ENCODE measurements at regions not wholly inside any gene's neighbourhood (a gene's known extent, or its start where the extent isn't known, plus 50 kb on each side); places are given as distances from the start of the nearest gene placed in this dataset.
"Not testable (repeated sequence)": the region's sequence is repeated elsewhere in the genome, so short reads cannot be mapped to it uniquely, and the experiment has no call there.

DNA sequence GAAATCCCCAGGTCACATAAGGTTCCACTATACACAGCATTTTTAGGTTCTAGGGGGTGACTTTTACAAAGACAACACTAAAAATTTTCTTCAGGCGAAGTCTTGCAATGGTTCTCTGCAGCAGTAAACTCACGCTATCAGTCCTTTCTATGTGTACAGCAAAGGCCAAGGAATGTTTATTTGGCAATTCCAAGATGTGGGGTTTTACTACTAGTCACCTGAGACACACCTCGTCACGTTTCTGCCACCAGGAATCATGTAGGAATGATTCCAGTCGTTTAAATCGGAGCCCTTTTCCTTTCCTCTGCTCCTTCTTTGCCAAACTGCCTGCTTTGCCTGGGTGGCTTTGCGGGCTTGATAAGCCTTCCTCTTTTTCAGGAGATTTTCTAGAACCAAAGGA, 75.9 kb upstream of the ENPEP start:
- Histone ChIP-seq H3K9ac (ENCODE audit: low read length in 2 of 2) (no peak overlapping the region), H3K9me3 (ENCODE audit: control insufficient read depth in 2 of 2, low read length in 2 of 2) (no peaks in the 10 kb centered on the region), H3K27ac (ENCODE audit: low read length) (no peak overlapping the region), H3K4me3 (ENCODE audit: low read length in 2 of 2) (no peak overlapping the region), H3K36me3 (ENCODE audit: control insufficient read depth in 2 of 2, insufficient read depth in 2 of 2, low read length in 2 of 2) (no peaks in the 10 kb centered on the region), H3K4me1 (ENCODE audit: control insufficient read depth, insufficient read depth, low read length) (no peaks in the 10 kb centered on the region), H3K27me3 (ENCODE audit: control insufficient read depth in 1 of 2, insufficient read depth in 2 of 2, low read length in 2 of 2) (no peaks in the 10 kb centered on the region)

DNA sequence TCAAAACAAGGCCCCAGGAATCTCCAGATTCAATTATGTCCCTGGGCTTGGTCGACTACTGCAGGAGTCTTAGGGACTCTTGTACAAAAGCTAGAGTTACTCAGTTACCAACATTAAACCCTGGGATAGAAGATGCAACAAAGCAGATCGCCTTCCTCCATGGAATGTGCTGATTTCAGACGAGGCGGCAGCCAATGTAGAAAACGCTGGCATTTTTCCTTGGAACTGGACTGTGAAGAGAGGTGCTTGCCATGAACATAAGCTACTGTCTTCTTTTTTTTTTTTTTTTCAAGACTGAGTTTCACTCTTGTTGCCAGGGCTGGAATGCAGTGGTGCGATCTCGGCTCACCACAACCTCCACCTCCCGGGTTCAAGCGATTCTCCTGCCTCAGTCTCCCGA, 76.9 kb upstream of the ENPEP start:
- H3K9ac ChIP-seq (ENCODE audit: low read length in 2 of 2); H3K4me1 ChIP-seq (ENCODE audit: control insufficient read depth, insufficient read depth, low read length); H3K9me3 ChIP-seq (ENCODE audit: control insufficient read depth in 2 of 2, low read length in 2 of 2); H3K4me3 ChIP-seq (ENCODE audit: low read length in 2 of 2); H3K27me3 ChIP-seq (ENCODE audit: control insufficient read depth in 1 of 2, insufficient read depth in 2 of 2, low read length in 2 of 2); H3K27ac ChIP-seq (ENCODE audit: low read length); H3K36me3 ChIP-seq (ENCODE audit: control insufficient read depth in 2 of 2, insufficient read depth in 2 of 2, low read length in 2 of 2): not testable (repeated sequence)

DNA sequence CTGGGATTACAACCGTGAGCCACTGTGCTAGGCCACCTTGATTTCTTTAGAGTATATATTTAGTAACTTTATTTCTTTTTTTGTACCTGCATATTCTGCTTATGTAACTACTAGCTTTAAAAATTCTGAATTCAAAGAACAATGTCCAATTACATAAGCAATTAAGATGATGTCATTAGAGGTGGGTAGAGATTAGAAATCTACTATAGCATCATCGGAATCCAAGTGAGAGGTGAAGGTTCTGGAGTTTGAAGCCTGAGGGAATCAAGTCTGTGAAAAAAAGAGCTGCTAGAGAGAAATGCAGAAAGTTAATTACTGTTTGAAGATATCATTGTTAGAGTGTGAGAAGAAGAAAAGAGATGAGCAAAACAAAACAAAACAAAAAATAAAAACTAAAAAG, 79.0 kb upstream of the ENPEP start:
- Histone ChIP-seq H3K27ac (ENCODE audit: low read length) (no peak overlapping the region), H3K9me3 (ENCODE audit: control insufficient read depth in 2 of 2, low read length in 2 of 2) (no peaks in the 10 kb centered on the region), H3K27me3 (ENCODE audit: control insufficient read depth in 1 of 2, insufficient read depth in 2 of 2, low read length in 2 of 2) (no peaks in the 10 kb centered on the region), H3K4me1 (ENCODE audit: control insufficient read depth, insufficient read depth, low read length) (no peaks in the 10 kb centered on the region), H3K9ac (ENCODE audit: low read length in 2 of 2) (no peak overlapping the region), H3K4me3 (ENCODE audit: low read length in 2 of 2) (no peak overlapping the region), H3K36me3 (ENCODE audit: control insufficient read depth in 2 of 2, insufficient read depth in 2 of 2, low read length in 2 of 2) (no peaks in the 10 kb centered on the region)

DNA sequence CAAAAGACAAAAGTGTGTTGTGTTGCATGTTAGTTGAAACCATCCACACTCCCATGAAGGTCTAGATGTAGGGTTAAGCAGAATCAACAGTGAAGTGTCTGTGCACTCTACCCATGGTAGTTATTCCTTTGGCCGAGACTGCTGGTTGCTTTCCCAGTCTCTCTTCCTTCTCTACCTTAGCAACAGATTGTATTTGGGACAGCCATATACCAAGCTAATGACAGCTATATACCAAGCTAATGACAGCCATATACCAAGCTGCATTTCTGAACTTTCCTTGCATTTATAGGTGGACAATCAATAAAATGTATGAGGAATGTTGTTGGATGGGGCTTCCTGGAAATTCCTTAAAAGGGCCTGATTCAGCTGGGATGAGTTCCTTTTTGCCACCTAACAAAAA, 80.5 kb upstream of the ENPEP start:
- Histone ChIP-seq H3K27me3 (ENCODE audit: control insufficient read depth in 1 of 2, insufficient read depth in 2 of 2, low read length in 2 of 2) (no peaks in the 10 kb centered on the region), H3K36me3 (ENCODE audit: control insufficient read depth in 2 of 2, insufficient read depth in 2 of 2, low read length in 2 of 2) (no peaks in the 10 kb centered on the region), H3K9me3 (ENCODE audit: control insufficient read depth in 2 of 2, low read length in 2 of 2) (no peaks in the 10 kb centered on the region), H3K4me1 (ENCODE audit: control insufficient read depth, insufficient read depth, low read length) (no peaks in the 10 kb centered on the region), H3K27ac (ENCODE audit: low read length) (no peak overlapping the region), H3K4me3 (ENCODE audit: low read length in 2 of 2) (no peak overlapping the region), H3K9ac (ENCODE audit: low read length in 2 of 2) (no peak overlapping the region)

DNA sequence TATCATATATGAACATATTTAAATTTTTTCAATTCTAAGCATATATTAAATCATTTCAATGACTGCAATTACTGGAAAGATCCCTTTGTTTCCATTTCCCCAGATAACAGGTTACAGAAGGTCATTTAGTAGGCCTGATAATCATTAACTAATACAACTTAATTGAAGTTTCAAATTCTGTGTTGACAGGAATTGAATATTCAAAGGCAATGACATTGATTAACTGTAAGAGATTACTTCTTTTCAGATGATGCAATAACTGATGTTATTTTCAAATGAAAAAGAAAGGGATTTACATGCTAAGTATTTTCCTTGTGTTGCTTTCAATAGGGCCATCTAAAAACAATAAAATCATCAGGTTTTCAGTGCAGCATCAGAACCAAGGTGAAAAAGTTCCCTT, 81.1 kb upstream of the ENPEP start:
- H3K4me3 ChIP-seq (ENCODE audit: low read length in 2 of 2): no peak overlapping the region
- H3K9me3 ChIP-seq (ENCODE audit: control insufficient read depth in 2 of 2, low read length in 2 of 2): no peaks in the 10 kb centered on the region
- H3K27me3 ChIP-seq (ENCODE audit: control insufficient read depth in 1 of 2, insufficient read depth in 2 of 2, low read length in 2 of 2): no peaks in the 10 kb centered on the region
- H3K36me3 ChIP-seq (ENCODE audit: control insufficient read depth in 2 of 2, insufficient read depth in 2 of 2, low read length in 2 of 2): no peaks in the 10 kb centered on the region
- H3K4me1 ChIP-seq (ENCODE audit: control insufficient read depth, insufficient read depth, low read length): no peaks in the 10 kb centered on the region
- H3K27ac ChIP-seq (ENCODE audit: low read length): no peak overlapping the region
- H3K9ac ChIP-seq (ENCODE audit: low read length in 2 of 2): no peak overlapping the region

DNA sequence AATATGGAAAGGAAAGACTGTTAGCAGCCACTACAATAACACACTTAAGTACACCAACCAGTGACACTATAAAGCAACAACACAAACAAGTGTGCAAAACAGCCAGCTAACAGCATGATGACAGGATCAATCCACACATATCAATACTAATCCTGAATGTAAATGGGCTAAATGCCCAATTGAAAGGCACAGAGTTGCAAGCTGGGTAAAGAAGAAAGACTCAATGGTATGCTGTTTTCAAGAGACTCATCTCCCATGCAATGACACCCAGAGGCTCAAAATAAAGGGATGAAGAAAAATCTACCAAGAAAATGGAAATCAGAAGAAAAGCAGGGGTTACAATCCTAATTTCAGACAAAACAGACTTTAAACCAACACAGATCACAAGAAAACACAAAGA, 94.2 kb upstream of the ENPEP start:
- peaks cover 0 to 3% of the 10 kb centered on the region in 2 donors for H3K9me3 ChIP-seq (ENCODE audit: control insufficient read depth in 2 of 2, low read length in 2 of 2)
- no peak overlapping the region for H3K4me3 ChIP-seq (ENCODE audit: low read length in 2 of 2)
- H3K27ac ChIP-seq (ENCODE audit: low read length): no peak overlapping the region
- no peaks in the 10 kb centered on the region for H3K4me1 ChIP-seq (ENCODE audit: control insufficient read depth, insufficient read depth, low read length)
- no peak overlapping the region for H3K9ac ChIP-seq (ENCODE audit: low read length in 2 of 2)
- H3K27me3 ChIP-seq (ENCODE audit: control insufficient read depth in 1 of 2, insufficient read depth in 2 of 2, low read length in 2 of 2): peaks cover 0 to 2% of the 10 kb centered on the region in 2 donors
- H3K36me3 ChIP-seq (ENCODE audit: control insufficient read depth in 2 of 2, insufficient read depth in 2 of 2, low read length in 2 of 2): no peaks in the 10 kb centered on the region

DNA sequence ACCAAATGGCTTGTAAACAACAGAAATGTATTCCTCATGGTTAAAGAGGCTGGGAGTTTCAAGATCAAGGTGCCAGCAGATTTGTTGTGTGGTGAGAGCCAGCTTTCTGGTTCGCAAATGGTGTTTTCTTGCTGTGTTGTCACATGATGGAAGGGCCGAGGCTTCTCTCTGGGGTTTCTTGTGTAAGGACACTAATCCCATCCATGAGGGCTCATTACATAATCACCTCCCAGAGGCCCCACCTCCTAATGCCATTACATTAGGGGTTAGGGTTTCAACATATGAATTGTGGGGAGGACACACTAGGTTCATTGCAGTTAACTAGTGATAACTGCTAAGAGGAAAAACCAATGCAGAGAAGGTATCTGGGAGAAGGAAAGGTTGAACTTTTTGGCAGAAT, 103.5 kb upstream of the ENPEP start:
- Histone ChIP-seq H3K4me3 (ENCODE audit: low read length in 2 of 2) (no peak overlapping the region), H3K27ac (ENCODE audit: low read length) (no peak overlapping the region), H3K9me3 (ENCODE audit: control insufficient read depth in 2 of 2, low read length in 2 of 2) (peaks cover 0 to 4% of the 10 kb centered on the region in 2 donors), H3K36me3 (ENCODE audit: control insufficient read depth in 2 of 2, insufficient read depth in 2 of 2, low read length in 2 of 2) (no peaks in the 10 kb centered on the region), H3K9ac (ENCODE audit: low read length in 2 of 2) (no peak overlapping the region), H3K27me3 (ENCODE audit: control insufficient read depth in 1 of 2, insufficient read depth in 2 of 2, low read length in 2 of 2) (no peaks in the 10 kb centered on the region), H3K4me1 (ENCODE audit: control insufficient read depth, insufficient read depth, low read length) (no peaks in the 10 kb centered on the region)

DNA sequence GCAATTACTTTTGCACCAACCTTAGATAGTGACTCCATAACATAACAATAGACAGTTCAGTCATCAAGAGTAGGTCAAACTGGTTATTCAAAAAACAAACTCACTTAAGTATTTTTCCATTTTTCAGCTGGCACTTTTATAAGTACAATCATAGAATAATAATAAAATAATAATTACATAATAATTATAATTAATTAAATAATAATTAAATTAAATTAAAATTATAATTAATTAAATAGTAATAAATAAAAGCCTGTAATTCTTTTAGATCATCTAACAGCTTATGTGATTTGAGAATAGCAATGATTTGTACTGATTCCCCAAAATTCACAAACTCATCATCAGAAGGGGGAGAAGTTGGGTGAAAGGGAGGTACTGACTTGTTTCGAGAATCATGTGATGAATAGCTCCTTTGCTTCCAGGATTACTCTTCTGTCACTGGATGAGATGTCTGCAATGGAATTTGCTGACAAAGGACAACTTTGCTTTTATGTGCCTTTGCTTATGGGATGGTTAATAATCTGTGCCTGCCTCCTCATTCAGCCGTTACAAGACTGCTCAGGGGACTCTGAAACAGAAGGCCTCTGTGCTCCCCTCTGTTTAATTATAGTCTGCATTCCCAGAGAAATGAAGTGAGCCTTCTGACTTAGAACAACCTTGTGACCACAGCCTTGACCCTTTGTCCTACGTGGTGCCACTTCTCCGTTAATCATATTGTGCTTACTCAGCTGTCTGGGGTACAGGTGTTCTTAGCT, 104.8 kb upstream of the ENPEP start:
- Histone ChIP-seq H3K4me1 (ENCODE audit: control insufficient read depth, insufficient read depth, low read length) (no peaks in the 10 kb centered on the region), H3K9me3 (ENCODE audit: control insufficient read depth in 2 of 2, low read length in 2 of 2) (peaks cover 0 to 4% of the 10 kb centered on the region in 2 donors), H3K9ac (ENCODE audit: low read length in 2 of 2) (no peak overlapping the region), H3K27me3 (ENCODE audit: control insufficient read depth in 1 of 2, insufficient read depth in 2 of 2, low read length in 2 of 2) (no peaks in the 10 kb centered on the region), H3K4me3 (ENCODE audit: low read length in 2 of 2) (no peak overlapping the region), H3K27ac (ENCODE audit: low read length) (no peak overlapping the region), H3K36me3 (ENCODE audit: control insufficient read depth in 2 of 2, insufficient read depth in 2 of 2, low read length in 2 of 2) (no peaks in the 10 kb centered on the region)

DNA sequence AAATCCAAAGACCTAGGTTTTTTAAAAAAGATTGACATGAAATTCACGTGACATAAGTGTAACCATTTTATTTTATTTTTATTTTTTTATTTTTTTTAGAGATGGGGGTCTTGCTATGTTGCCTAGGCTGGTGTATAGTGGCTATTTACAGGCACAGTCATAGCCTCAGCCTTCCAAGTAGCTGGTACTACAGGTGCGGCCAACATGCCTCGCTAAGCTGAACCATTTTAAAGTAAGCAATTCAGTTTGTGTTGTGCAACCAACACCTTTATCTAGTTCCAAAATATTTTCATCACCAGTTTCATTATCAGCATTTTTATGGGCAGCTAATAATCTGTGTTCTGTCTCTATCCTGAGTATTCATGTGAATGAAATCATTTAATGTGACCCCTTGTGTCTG, 107.5 kb upstream of the ENPEP start:
- no peak overlapping the region for H3K9ac ChIP-seq (ENCODE audit: low read length in 2 of 2)
- H3K36me3 ChIP-seq (ENCODE audit: control insufficient read depth in 2 of 2, insufficient read depth in 2 of 2, low read length in 2 of 2): no peaks in the 10 kb centered on the region
- H3K27ac ChIP-seq (ENCODE audit: low read length): no peak overlapping the region
- H3K27me3 ChIP-seq (ENCODE audit: control insufficient read depth in 1 of 2, insufficient read depth in 2 of 2, low read length in 2 of 2): no peaks in the 10 kb centered on the region
- H3K4me3 ChIP-seq (ENCODE audit: low read length in 2 of 2): no peak overlapping the region
- no peaks in the 10 kb centered on the region for H3K4me1 ChIP-seq (ENCODE audit: control insufficient read depth, insufficient read depth, low read length)
- H3K9me3 ChIP-seq (ENCODE audit: control insufficient read depth in 2 of 2, low read length in 2 of 2): peaks cover 0 to 4% of the 10 kb centered on the region in 2 donors

DNA sequence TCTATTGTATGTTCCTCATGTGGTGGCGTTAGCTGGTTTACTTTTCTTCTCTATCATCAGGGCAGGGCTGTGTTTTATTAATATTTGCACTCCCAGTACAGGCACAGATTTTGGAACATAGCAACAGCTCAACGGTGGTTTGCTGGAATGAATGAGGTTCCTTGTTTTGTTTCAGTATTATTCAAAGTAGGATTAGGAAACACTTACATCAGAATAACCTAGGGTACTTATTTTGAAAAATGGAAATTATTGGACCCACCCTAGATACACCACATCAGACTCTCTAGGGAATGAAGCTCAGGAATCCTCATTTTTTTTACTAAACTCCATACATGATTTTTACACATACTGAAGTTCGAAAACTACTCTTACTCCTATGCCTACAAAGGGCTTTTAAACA, 108.8 kb upstream of the ENPEP start:
- Histone ChIP-seq H3K4me3 (ENCODE audit: low read length in 2 of 2) (no peak overlapping the region), H3K4me1 (ENCODE audit: control insufficient read depth, insufficient read depth, low read length) (no peaks in the 10 kb centered on the region), H3K36me3 (ENCODE audit: control insufficient read depth in 2 of 2, insufficient read depth in 2 of 2, low read length in 2 of 2) (no peaks in the 10 kb centered on the region), H3K9me3 (ENCODE audit: control insufficient read depth in 2 of 2, low read length in 2 of 2) (peaks cover 0 to 4% of the 10 kb centered on the region in 2 donors), H3K27ac (ENCODE audit: low read length) (no peak overlapping the region), H3K27me3 (ENCODE audit: control insufficient read depth in 1 of 2, insufficient read depth in 2 of 2, low read length in 2 of 2) (no peaks in the 10 kb centered on the region), H3K9ac (ENCODE audit: low read length in 2 of 2) (no peak overlapping the region)

DNA sequence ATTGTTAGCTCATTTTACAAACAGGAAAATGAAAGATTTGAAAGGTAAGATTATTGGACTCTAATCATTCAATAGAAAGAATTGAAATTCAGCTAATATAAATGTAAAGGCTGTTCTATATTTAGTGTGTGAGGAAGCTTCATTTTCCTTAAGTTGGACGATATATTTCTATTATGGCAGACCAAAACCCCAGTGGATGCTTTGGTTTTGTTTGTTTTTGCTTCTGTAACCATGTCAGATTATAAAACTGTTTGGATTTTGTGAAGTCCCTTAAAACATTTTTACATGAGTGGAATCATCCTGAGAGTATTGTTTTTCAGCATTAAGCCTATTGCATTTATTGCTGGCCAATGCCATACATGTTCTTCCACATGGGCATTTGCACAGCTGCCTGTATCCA, 110.2 kb upstream of the ENPEP start:
- Histone ChIP-seq H3K27me3 (ENCODE audit: control insufficient read depth in 1 of 2, insufficient read depth in 2 of 2, low read length in 2 of 2) (no peaks in the 10 kb centered on the region), H3K4me3 (ENCODE audit: low read length in 2 of 2) (no peak overlapping the region), H3K36me3 (ENCODE audit: control insufficient read depth in 2 of 2, insufficient read depth in 2 of 2, low read length in 2 of 2) (no peaks in the 10 kb centered on the region), H3K27ac (ENCODE audit: low read length) (no peak overlapping the region), H3K4me1 (ENCODE audit: control insufficient read depth, insufficient read depth, low read length) (no peaks in the 10 kb centered on the region), H3K9me3 (ENCODE audit: control insufficient read depth in 2 of 2, low read length in 2 of 2) (peaks cover 0 to 4% of the 10 kb centered on the region in 2 donors), H3K9ac (ENCODE audit: low read length in 2 of 2) (no peak overlapping the region)

Data from stomach smooth muscle (tissue), 2 donors.